Ecto neural progenitor cell (in vitro differentiated cells): ENCODE measurements at regions not wholly inside any gene's neighbourhood (a gene's known extent, or its start where the extent isn't known, plus 50 kb on each side); places are given as distances from the start of the nearest gene placed in this dataset.

ENCODE experiments used
- DNase-seq: peaks from one replicate; pipeline ENCODE4 v3.0.0-alpha.2; 2018; ENCODE audit warnings: low spot score

GRCh38 chr15:37165395-37165794 lies 65.0 kb upstream of the MEIS2 start:
- no peak for DNase-seq

GRCh38 chr15:37166402-37166801 lies 66.1 kb upstream of the MEIS2 start:
- no peak for DNase-seq

- DNase-seq: no peak
These were observed 81.0 kb upstream of the MEIS2 start for GRCh38 chr15:37181339-37181738.

- DNase-seq: no peak
These were observed 99.2 kb upstream of the MEIS2 start for GRCh38 chr15:37199545-37199944.

DNA sequence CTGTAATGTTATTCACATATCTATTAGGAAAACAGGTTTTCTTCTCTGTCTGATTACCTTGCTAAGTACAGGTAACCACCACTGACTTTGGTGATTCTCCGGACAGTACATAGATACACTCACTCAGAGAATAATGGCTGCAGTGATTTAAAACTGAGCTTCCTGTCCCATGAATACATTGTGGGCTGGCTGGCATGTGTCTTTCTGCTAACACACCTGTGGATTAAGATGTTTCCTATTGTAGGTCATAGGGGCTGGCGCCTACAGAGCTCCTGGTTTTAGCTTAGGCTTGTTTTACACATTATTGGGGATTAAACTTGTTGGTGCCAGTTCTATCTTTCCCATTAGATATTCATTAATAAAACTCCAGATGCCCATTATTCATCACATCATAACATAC lies 102.7 kb upstream of the MEIS2 start:
- DNase-seq: no peak

DNA sequence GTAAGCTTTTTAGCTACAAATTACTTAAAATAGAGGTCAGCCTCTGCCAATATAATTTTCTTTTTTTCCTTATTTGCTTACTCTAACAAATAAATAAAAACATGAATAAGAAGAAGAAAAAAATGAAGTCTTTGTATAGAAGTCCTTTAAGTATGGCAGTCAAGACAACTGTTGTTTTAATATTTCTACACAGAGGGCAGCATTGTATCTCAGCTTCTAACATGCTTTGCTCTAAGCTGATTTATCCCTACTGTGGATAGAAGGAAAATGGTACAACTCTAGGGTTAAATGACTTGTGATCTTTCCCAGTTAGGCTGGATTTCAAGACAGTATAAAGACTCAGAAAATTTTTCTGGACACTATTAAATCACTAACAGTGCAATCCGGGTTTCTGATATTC lies 104.3 kb upstream of the MEIS2 start:
- DNase-seq: no peak

DNA sequence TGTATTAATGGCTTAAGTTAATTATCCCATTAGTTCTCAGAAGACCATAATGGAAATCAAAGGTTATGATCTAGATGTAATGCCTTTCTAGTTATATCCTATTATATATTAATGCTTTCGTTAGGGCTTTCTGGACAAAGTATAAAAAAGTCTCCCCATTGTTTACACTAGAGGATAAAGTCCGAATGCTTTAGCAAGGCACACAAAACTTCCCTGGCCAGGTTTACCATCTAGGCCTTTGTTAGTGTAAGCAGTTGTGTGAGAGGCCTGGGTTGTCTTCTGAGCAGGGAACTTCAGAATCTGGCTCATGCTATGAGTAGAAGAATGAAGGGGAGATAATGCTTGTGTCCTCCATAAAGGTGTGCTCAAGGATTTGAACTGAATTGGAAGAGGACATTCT lies 106.3 kb upstream of the MEIS2 start:
- DNase-seq: no peak

DNA sequence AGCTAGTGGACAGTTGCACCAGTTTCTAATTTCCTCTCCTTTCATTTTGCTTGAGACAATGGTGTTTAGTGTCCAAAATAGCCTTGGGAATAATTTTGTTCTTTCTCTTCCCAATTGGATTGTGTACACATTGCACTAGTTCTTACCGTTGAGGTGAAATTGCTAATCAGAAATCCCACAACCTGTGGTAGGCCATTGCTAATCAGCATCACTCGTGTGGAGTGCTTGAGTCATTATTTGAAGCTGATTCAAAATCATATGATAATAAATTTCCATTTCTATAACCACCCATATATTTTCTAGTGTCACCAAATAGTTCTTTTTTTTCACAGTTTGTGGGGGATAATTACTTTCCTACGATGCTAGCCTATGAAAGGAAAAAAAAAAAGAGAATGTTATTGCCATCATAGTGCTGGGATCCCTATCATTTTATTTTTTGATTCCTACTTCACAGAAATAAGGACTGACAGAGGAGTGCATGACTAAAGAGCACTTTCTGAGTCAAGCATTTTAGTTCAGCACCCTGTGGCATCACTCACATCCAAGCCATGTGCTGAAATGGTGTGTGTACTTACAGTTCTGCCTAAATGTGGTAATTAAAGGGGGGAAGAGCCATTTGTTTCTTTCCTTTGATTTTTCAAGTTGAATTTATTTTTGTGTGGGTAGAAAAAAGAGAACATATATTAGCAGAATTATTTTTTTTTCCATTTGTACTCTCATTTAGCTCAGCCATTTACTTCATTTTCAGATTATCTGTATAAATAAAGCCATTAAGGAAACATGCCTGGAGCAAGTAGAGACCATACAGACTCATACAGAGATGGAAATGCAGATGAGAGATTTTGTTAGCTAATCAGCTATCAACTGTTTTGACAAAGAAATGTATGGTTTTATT lies 108.0 kb upstream of the MEIS2 start:
- DNase-seq: no peak

DNA sequence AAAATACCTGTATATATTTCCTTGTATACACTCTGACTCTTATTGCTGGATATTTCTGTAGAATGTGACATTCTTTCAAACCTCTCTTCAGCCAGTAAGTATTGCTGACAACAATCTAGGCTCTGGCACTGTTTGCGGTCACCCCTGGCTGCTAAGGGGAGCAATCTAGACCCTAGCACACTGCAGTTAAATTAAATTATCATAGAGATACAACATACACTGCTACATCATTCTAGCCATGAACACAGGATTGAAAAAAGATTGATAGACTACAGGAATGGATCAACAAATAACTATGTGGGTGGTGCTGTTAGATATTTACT lies 108.7 kb upstream of the MEIS2 start:
- DNase-seq: no peak

GRCh38 chr15:37217567-37217966 lies 117.2 kb upstream of the MEIS2 start:
- DNase-seq: no peak

GRCh38 chr15:37218351-37218916 lies 118.1 kb upstream of the MEIS2 start:
- no peak for DNase-seq

DNA sequence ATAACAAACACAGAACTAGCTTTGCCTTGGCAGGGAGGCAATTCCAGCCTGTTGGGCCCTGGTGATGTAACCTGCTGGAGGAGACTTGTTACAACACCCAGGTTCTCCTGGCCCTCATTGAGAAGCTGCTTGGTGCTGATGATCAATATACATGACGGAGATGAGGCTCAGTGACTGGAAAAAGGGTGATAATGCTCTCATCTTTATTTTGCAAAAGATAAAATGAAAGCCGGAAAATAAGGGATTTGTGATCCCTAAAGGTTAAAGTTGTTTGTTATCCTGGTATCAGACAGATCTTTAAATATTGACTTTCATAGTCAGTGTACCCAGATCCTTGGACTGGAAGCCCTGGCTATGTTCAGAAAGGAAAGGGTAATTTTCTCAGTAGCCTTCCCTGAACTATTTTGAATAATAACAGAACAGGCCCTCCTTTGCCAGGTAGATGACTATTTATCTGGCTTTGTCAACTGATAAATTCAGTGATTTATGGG lies 118.9 kb upstream of the MEIS2 start:
- no peak for DNase-seq

DNA sequence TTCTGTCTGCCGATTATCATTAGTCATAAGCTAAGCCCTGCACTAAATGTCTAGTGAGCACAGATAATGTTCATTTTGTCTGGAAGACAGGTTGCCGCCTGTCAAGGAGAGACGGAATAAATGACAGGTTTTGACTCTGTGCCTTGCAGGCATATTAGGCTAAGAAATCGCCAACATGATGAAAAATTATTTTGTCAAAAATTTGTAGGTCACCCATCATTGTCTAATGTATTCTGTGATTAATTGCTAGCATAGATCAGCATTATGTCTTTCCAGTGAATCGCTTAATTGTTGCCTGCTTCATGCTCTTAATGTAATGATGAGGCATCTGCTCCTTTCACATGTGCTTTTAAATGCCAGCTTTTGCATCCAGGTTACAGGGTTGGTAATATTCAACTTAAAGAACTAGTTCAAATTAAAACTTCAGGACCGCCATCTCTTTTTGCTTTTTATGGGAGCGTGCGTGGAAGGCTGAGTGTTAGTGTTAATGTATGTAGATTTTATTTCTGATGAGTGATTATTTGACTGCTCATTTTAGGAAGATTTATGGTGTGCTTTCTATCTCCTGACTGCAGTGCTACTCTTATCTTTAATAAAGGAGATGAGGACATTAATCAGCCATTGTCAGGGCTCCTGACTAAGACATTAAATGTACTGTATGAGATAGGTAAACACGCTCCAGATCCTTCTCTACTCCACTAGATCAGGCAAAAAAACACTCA lies 120.8 kb upstream of the MEIS2 start:
- DNase-seq: no peak

GRCh38 chr15:37221671-37222145 lies 121.4 kb upstream of the MEIS2 start:
- DNase-seq: no peak

- no peak for DNase-seq
These were observed 122.7 kb upstream of the MEIS2 start for GRCh38 chr15:37223089-37223488.

DNA sequence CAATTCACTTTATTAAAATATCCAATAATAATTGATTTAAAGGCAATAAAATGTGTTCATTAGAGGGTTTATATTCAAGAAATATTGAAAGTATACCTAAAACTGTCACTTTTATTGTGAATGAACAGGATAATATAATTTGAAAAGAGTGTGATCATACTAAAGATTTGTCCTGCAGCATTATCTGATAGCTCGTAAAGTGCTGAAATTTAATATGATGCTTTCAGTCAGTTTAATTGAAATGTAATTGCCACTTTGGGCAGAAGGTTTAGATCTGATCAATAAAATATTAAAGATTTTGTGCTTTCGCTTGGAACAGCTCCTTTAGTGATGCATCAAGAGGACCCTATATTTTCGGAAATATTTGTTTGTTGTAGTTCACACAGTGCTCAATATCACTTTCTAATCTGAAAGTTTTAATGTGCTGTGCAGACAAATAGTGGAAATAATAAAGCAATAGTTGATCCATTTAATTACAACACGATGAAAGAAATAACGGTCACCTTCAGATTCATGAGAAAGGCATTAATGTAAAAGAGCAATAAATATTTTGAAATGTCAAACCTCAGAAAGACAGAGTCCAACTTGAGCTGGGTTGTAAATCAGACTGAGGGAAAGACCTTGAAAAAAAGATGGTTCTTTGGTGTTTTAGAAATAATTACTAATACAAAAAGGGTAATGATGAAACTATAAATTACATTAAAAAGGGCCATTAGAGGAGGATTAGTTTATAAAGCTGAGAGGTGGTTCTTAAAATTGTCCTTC lies 129.7 kb upstream of the MEIS2 start:
- DNase-seq: no peak

DNA sequence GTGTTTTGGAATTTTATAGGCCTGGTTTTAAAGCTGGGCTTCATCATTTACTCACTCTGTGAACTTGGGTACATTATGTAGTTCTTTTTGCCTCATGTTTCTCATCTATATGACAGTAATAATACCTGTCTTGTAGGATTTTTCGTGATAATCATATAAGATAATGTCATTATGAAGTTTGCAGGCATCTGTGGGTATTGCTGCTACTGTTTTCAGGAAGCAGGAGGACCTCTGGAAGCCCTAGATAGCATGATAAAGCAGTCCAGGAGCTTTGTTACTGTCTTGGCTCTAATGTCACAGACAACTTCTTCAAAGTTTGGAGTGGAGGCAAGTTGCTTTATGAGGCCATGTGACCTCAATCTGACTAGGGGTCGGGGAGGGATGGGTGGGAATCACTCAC lies 145.0 kb upstream of the MEIS2 start:
- no peak for DNase-seq

GRCh38 chr15:37246065-37246464 lies 145.7 kb upstream of the MEIS2 start:
- no peak for DNase-seq

GRCh38 chr15:37246856-37247255 lies 146.5 kb upstream of the MEIS2 start:
- peak; percentile 48 for DNase-seq

GRCh38 chr15:37249249-37249648 lies 148.9 kb upstream of the MEIS2 start:
- no peak for DNase-seq

DNA sequence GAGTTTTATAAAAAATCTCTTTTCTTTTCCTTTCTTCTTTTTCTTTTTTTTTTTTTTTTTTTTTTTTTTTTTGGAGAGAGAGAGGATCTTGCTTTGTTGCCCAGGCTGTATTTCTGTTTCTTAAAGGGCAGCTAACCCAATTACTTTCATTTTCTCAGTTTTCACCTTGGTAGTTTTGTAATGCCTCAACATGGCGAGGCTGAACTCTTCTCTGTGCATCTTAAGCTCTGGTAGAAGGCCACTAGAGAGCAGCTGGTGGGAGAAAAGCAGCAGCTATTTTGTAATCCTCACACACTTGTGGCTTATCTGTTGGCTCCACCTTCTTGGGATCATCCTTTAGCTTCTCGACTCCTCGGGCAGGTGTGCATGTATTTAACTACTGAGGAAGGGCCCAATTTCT lies 152.2 kb upstream of the MEIS2 start:
- DNase-seq: no peak

- DNase-seq: no peak
These were observed 153.5 kb upstream of the MEIS2 start for GRCh38 chr15:37253877-37254276.
